Body of pancreas (tissue), 4 donors: ENCODE measurements at regions not wholly inside any gene's neighbourhood (a gene's known extent, or its start where the extent isn't known, plus 50 kb on each side); places are given as distances from the start of the nearest gene placed in this dataset.

Experiments used
- ATAC-seq: fragments of 150-250 bp; one replicate; pipeline ENCODE4 v1.9.1; 2016
- DNase-seq, 4 donors: peaks; one replicate each; pipeline ENCODE4 v3.0.0-alpha.2; 2019
- H3K27ac ChIP-seq, 4 donors: fragments of 200-600 bp; sonication (generic); 1 replicate in 3 of 4; 2 replicates in 1 of 4; pipeline versions ENCODE4 v1.5.1 to v1.6.1; 2016 to 2019; ENCODE audit warnings: mild to moderate bottlenecking in 1 of 4, mixed read lengths in 1 of 4, moderate library complexity in 1 of 4
- H3K27me3 ChIP-seq, 2 donors: fragments of 200-600 bp; sonication (generic); one replicate each; pipeline ENCODE4 v1.6.0; 2016; ENCODE audit warnings: mild to moderate bottlenecking in 1 of 2
- H3K36me3 ChIP-seq, 2 donors: fragments of 200-600 bp; sonication (generic); replicated peaks in 1 of 2; 2 replicates each; pipeline ENCODE4 v1.5.1; 2016; ENCODE audit warnings: low read depth in 2 of 2; ENCODE audit not compliant: insufficient read depth in 1 of 2
- H3K4me1 ChIP-seq: fragments of 200-600 bp; sonication (generic); one replicate; pipeline ENCODE4 v1.6.0; 2016
- H3K4me3 ChIP-seq, 2 donors: fragments of 200-600 bp; sonication (generic); 1 replicate in 1 of 2; 2 replicates in 1 of 2; pipeline ENCODE4 v1.5.1; 2016 to 2019
- H3K9me3 ChIP-seq, 3 donors: fragments of 200-600 bp; sonication (generic); 1 replicate in 2 of 3; 2 replicates in 1 of 3; pipeline ENCODE4 v1.5.1; 2016
- POLR2A ChIP-seq, 3 donors: fragments of 450-650 bp; IDR thresholded peaks; one replicate each; pipeline ENCODE4 v1.6.1; 2016; ENCODE audit warnings: antibody characterized with exemption in 3 of 3, mild to moderate bottlenecking in 2 of 3
- WGBS, 2 donors: methylation state at CpG; one replicate each; pipeline ENCODE4 v1.1.5; 2017; 5-methylcytosine and 5-hydroxymethylcytosine counted together
- intact Hi-C: fragments of 100-400 bp; cut with DNase I; formaldehyde crosslinking; loops from one replicate; pipeline ENCODE4 v1.15.1; 2023
- TF ChIP-seq, protein P1 (sequence below), 7 experiments: fragments of 450-650 bp in 4 of 7; fragments of 200-600 bp in 3 of 7; sonication (generic) in 3 of 7; IDR thresholded peaks; one replicate each; pipeline ENCODE4 v1.5.1; 2016 to 2019; ENCODE audit warnings: antibody characterized with exemption in 7 of 7

DNA sequence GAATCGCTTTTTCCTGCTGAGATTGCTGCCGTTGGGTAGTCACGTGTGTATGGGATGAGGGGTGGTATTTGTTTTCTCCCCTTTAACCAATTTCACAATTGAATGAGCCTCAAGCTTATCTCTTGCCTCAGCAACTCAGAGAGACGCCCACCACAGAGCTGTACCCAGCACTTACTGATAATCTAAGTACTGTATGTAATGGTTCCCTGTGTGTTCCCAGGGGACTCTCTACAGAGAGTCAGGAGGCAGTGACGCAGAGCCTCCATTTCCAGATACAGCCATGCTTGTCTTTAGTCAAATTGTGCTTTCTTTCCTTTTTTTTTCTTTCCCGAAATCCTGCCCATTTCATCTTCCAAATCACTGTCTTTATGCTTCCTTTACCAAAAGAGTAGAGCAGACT lies 1102.1 kb upstream of the KLHL29 start:
- Histone ChIP-seq H3K27me3 (no peaks in the 10 kb centered on the region), H3K4me1 (no peaks in the 10 kb centered on the region), H3K9me3 (no peaks in the 10 kb centered on the region), H3K36me3 (no peaks in the 10 kb centered on the region), H3K27ac (no peak overlapping the region), H3K4me3 (no peak overlapping the region)
- intact Hi-C loops = no loop called here
- TF ChIP-seq POLR2A (IDR thresholded peaks at IDR 0.05) = no peak
- TF ChIP-seq, protein P1, sequence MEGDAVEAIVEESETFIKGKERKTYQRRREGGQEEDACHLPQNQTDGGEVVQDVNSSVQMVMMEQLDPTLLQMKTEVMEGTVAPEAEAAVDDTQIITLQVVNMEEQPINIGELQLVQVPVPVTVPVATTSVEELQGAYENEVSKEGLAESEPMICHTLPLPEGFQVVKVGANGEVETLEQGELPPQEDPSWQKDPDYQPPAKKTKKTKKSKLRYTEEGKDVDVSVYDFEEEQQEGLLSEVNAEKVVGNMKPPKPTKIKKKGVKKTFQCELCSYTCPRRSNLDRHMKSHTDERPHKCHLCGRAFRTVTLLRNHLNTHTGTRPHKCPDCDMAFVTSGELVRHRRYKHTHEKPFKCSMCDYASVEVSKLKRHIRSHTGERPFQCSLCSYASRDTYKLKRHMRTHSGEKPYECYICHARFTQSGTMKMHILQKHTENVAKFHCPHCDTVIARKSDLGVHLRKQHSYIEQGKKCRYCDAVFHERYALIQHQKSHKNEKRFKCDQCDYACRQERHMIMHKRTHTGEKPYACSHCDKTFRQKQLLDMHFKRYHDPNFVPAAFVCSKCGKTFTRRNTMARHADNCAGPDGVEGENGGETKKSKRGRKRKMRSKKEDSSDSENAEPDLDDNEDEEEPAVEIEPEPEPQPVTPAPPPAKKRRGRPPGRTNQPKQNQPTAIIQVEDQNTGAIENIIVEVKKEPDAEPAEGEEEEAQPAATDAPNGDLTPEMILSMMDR (IDR thresholded peaks at IDR 0.05) = no peak
- no peak for ATAC-seq
- 48 to 66% methylated on average over 6 of the region's 6 CpGs for WGBS, 2 donors
- DNase-seq = no peak

DNA sequence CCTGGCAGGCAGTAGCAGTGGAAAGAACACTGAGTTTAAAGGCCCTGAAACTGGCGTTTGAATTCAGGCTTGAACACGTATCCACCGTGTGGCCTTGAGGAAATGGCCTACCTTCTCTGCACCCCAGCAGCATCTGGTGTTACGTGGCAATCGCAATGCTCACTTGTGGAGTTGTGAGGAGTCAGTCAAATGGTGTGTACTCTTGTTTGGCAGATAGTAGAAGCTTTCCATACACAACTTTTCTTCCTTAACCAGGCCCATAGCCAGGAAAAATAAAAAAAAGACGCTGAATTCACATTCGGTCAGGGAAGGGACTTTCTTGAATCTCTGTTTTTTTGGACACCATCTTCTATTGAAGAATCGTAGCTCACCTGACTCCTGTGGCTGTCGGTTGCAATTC lies 1101.5 kb upstream of the KLHL29 start:
- Histone ChIP-seq H3K36me3 (no peaks in the 10 kb centered on the region), H3K27me3 (no peaks in the 10 kb centered on the region), H3K9me3 (no peaks in the 10 kb centered on the region), H3K4me1 (no peaks in the 10 kb centered on the region), H3K27ac (no peak overlapping the region), H3K4me3 (no peak overlapping the region)
- no peak for ATAC-seq
- TF ChIP-seq, protein P1 (IDR thresholded peaks at IDR 0.05) = no peak
- no peak for DNase-seq
- intact Hi-C loops = no loop called here
- 53 to 61% methylated on average over 9 of the region's 9 CpGs for WGBS, 2 donors

DNA sequence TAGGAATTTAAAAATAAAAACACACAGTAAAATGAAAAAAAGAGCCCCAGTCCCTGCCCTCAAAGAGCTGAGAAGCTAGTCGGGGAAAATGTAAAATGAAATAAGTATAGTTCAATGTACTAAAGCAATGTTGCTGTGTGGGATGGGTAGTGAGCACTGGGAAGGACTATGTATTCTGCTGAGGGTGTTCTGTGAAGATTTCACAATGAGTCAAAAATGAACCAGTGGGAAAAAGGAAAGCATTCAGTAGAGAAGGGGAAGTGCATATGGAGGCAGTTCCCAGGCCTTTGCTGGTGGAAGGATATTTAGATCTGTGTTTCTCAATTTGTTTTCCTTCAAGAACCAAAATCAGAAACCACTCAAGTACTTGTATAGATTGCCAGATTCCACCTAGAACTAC lies 1094.7 kb upstream of the KLHL29 start:
- intact Hi-C loops = no loop called here
- H3K4me3 ChIP-seq = no peak overlapping the region
- no peaks in the 10 kb centered on the region for H3K27me3 ChIP-seq
- no peak for TF ChIP-seq POLR2A (IDR thresholded peaks at IDR 0.05)
- TF ChIP-seq, protein P1 (IDR thresholded peaks at IDR 0.05) = no peak
- no peak for DNase-seq
- no peak for ATAC-seq
- H3K4me1 ChIP-seq = no peaks in the 10 kb centered on the region
- no peaks in the 10 kb centered on the region for H3K36me3 ChIP-seq
- H3K9me3 ChIP-seq = no peaks in the 10 kb centered on the region
- no peak overlapping the region for H3K27ac ChIP-seq
- 41 to 52% methylated on average over 1 of the region's 1 CpG for WGBS, 2 donors

DNA sequence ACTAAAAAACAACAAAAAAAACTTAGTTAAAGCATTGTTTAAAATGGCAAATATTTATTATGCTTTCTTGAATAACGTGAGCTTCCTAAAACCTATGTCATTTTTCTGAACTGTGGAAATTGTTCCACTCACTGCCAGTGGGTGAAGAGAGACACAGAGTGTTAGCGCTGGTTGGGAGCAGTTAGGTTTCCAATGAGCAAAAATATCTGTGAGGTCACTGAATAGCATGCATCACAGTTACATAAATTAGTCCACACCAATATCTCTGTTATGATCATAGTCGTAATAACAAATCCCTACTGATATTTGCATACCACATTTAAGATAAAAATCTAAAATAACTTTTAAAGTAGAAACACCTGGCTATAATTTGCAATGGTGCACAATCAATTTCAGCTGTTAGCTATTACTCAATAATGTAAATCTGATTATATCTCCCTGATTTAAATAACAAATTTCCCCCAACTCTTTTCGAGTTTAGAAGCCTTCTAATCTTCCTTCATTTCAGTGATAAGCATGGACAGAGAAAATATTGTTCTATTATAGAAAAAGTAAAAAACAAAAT lies 1094.0 kb upstream of the KLHL29 start:
- Histone ChIP-seq H3K27me3 (no peaks in the 10 kb centered on the region), H3K4me3 (no peak overlapping the region), H3K9me3 (no peaks in the 10 kb centered on the region), H3K36me3 (no peaks in the 10 kb centered on the region), H3K4me1 (no peaks in the 10 kb centered on the region), H3K27ac (no peak overlapping the region)
- intact Hi-C loops = no loop called here
- TF ChIP-seq POLR2A (IDR thresholded peaks at IDR 0.05) = no peak
- TF ChIP-seq, protein P1 (IDR thresholded peaks at IDR 0.05) = no peak
- DNase-seq (no peak), ATAC-seq (no peak)
- 48 to 52% methylated on average over 4 of the region's 4 CpGs for WGBS, 2 donors

DNA sequence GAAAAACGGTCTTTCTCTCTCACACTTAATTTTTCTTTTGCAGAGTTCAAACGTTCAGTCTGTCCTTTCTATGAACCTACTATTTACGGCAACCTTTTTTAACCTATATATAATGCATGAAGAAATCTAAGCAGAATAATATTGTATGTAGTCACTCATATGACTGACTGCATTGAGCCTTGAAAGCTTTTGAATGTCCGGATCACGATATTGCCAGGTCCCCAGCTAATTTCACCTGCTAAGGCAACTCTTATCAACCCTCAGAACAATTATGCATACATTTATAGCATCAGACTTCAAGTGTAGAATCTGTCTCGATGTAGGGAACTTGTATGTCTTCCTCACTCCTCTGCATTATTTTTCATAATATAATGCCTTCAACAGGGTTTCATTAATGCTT lies 1083.8 kb upstream of the KLHL29 start:
- H3K4me1 ChIP-seq = no peaks in the 10 kb centered on the region
- intact Hi-C loops = no loop called here
- no peak for ATAC-seq
- H3K9me3 ChIP-seq = no peaks in the 10 kb centered on the region
- no peaks in the 10 kb centered on the region for H3K36me3 ChIP-seq
- H3K4me3 ChIP-seq = no peak overlapping the region
- H3K27me3 ChIP-seq = no peaks in the 10 kb centered on the region
- no peak for DNase-seq
- TF ChIP-seq, protein P1 (IDR thresholded peaks at IDR 0.05) = no peak
- no peak for TF ChIP-seq POLR2A (IDR thresholded peaks at IDR 0.05)
- 53 to 59% methylated on average over 6 of the region's 6 CpGs for WGBS, 2 donors
- no peak overlapping the region for H3K27ac ChIP-seq
